GM19324 (cell line): ENCODE measurements at regions not wholly inside any gene's neighbourhood (a gene's known extent, or its start where the extent isn't known, plus 50 kb on each side); places are given as distances from the start of the nearest gene placed in this dataset.

Experiments
- ATAC-seq: cut with Tn5 transposase; IDR thresholded peaks from one replicate; pipeline ENCODE4 v1.9.1; 2021; ENCODE audit warnings: mild to moderate bottlenecking, moderate library complexity; ENCODE audit not compliant: unreplicated experiment, low FRiP score

DNA sequence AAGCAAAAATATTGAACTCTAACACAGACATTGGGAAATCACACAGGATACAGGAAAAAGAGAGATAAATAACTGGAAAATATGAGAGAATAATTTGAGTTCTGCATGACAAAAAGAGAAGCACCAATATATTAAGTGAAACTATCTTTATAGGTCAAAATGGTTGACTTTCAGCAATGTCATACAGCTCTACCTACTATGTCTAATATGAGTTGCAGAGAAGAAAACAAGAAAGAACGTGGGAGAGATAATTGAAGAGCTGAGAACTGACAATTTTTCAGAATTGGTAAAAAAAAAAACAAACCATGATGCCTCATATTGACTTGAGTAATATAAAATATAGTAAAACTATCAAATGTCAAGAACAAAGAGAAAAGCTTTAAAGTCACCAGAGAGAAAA, 221.7 kb downstream of the BCL11B start:
- ATAC-seq, result no peak

DNA sequence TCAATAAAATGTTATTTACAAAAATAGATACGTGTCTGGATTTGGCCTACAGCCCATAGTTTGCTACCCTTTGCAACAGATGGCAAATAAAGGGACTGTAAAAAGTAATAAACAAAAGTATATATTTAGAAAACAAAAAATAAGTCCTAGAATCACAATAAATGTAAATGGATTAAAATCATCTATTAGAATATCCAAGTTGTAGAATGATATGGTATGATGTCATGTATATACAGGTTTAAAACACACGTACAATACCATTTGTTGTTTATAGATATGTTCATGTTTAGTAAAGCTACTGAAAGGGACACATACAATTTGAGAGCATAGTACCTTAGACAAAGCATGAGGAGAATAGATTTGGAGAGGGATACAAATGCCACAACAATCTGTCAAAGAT, 219.5 kb downstream of the BCL11B start:
- no peak for ATAC-seq

DNA sequence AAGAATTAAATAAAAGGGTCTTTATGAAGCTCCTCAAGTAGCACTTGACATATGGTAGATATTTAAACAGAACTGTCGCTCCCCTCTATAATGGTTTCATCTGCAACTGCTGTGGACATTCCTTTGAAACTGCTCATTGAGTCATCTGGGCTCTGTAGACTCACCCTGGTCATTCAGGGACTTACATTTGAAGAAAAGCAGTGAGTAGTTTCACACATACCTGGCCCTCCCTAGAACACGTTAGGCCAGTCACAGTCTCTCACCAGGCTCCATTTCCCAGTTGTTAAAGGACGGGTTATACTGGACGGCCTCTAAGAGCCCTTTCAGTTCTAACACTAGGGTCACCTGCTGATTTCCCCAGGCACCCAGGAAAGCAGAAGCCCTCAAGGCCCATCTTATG, 217.0 kb downstream of the BCL11B start:
- no peak for ATAC-seq

DNA sequence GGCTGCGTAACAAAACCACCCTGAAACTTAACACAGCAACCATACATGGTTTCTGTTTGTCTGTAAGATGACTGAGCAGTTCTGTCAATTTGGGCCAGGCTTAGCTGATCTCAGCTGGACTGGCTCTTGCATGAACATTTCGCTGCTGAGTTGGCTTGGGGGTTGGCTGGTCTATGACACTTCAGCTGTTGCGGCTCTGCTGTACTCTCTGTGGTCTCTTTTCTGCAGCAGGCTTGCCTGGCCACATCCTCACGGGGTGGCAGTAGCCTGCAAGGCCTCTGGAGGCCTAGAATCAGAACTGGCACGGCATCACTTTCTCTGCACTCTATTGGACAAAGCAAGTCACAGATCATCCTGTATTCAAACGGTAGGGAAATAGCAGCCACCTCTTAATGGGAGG, 216.2 kb downstream of the BCL11B start:
- ATAC-seq, result no peak

- ATAC-seq, result no peak
Measured at GRCh38 chr14:99057576-99058083, 214.4 kb downstream of the BCL11B start.

DNA sequence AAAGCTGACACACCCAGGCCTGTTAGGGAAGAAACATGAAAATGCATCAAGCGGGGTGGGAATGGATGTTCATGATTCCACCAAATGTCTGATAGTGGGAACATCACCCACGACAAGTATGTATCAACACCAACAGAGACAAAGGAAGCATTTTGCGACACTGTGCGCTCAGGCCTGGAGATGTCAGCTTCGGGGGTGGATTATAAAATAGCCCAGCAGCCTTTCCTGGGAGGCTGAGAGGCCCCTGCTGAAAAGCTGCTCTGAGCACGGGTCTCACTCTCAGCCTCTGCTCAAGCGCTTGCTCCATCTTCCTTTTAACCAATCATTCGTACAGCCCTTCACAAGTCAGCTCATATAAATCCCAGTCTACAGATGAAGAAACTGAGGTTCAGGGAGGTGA, 213.5 kb downstream of the BCL11B start:
- no peak for ATAC-seq

GRCh38 chr14:99062216-99062615, 209.8 kb downstream of the BCL11B start:
- no peak for ATAC-seq

DNA sequence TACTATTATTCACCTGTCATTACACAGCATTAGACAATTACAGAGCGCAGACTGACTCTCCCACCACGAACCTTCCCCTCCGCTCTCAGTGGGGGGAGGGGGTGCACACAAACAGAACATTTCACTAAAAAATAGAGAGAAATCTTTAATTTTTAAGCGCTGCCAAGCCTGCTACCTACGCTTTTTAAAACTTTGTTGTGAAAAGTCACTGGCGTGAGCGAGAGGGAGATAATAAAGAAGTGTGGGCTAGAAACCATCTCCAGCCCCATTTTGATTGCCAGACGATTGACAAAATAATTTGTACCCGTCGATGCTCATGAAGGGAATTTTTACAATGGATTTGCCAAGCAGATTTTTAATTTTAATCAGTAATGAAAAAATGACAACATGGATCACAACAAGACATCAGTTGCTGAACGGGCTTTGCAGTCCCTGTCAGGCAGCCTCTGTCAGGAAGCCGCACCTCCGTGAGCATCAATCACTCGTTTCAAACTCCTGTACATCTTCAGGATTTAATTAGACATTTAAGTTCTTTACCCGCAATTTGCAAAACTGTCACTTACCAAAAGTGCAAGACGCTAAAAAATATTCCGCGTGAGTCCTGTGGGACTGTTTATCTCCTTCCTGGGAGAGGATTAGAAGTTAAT, 209.1 kb downstream of the BCL11B start:
- ATAC-seq, result no peak

GRCh38 chr14:99063620-99064225, 208.3 kb downstream of the BCL11B start:
- no peak for ATAC-seq

GRCh38 chr14:99064262-99064954, 207.6 kb downstream of the BCL11B start:
- no peak for ATAC-seq

DNA sequence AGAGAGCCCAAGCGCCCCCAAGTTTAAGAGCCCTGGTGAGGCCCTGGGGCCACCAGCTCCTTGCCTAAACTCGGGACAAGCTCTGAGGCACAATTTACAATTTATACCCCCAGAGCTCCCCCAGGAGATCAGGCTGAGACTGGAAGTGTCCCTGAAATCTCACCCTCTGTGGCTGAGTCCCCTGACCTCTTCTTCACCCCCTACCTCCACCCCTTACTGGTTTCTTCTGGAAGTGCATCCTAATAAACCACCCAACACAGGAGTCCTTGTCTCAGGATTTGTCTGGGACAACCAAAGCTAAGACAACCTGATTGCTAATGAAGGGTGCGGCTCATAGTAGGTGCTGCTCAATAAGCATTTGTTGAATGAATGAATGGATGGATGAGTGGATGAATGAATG, 206.4 kb downstream of the BCL11B start:
- ATAC-seq, result no peak

GRCh38 chr14:99066378-99066777, 205.6 kb downstream of the BCL11B start:
- no peak for ATAC-seq

DNA sequence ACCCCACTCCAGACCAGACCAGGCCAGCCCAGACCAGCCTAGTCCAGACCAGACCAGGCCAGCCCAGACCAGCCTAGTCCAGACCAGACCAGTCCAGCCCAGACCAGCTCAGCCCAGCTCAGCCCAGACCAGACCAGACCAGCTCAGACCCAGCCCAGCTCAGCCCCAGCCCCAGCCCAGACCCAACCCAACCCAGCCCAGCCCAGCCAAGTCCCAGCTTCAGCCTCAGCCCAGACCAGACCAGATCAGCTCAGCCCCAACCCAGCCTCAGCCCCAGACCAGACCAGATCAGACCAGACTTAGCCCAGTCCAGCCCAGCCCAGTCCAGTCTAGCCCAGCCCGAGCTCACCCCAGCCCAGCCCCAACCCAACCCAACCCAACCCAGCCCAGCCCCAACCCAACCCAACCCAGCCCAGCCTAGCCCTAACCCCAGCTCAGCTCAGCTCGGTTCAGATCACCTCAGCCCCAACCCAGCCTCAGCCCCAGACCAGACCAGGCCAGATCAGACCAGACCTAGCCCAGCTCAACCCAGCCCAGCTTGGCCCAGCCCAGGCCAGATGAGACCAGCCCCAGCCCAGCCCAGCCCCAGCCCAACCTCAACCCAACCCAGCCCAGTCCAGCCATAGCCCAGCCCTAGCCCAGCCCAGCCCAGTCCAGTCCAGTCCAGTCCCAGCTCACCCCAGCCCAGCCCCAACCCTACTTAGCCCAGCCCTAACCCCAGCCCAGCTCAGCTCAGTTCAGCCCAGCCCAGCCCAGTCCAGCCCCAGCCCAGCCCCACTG, 204.7 kb downstream of the BCL11B start:
- no peak for ATAC-seq

GRCh38 chr14:99067927-99068326, 204.1 kb downstream of the BCL11B start:
- ATAC-seq, result no peak

DNA sequence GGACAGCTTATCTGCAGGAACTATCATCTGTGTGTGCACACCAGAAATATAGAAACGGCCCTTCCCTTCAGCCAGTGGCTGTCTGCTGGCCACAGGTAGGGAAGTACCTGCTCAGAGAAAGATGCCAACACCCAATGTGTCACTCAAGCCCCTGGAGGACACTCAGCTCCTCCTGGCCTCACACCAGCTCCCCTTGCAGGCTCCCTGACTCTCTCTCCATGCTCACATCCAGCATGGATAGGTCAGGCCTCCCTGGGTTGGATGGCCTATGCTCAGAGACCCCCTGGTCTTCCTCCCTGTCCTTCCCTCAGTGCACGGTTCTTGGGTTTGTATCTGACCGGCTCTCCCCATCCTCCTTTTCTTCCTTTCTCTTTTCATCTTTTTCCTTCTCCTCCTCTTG, 202.1 kb downstream of the BCL11B start:
- no peak for ATAC-seq

DNA sequence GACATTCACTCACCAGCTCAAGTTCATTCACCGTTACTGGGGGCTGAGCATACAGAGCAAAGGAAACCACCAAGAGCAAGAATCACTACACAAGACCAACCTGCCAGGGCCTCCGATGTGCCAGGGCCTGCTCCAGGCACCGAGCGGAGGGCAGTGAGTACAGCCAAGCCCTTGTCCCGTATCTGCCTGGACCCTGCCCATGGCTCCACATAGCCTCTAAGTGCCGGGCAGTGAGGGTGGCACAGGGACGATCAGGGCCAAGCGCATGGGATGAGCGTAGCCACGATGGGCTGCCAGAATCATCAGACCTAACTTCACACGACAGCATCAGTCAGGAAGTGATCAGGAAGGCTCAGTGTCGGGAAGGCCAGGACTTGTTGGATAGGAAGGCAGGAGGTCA, 199.6 kb downstream of the BCL11B start:
- no peak for ATAC-seq

GRCh38 chr14:99072956-99073355, 199.0 kb downstream of the BCL11B start:
- ATAC-seq, result no peak

- ATAC-seq, result no peak
Measured at GRCh38 chr14:99073431-99073830, 198.6 kb downstream of the BCL11B start.

- no peak for ATAC-seq
Measured at GRCh38 chr14:99075061-99075460, 196.9 kb downstream of the BCL11B start.

GRCh38 chr14:99075771-99076375, 196.1 kb downstream of the BCL11B start:
- no peak for ATAC-seq
